ENCODE measurements at regions not wholly inside any gene's neighbourhood (a gene's known extent, or its start where the extent isn't known, plus 50 kb on each side); places are given as distances from the start of the nearest gene placed in this dataset.

GRCh38 chr11:111444040-111444439 is 65.0 kb upstream of the POU2AF1 start:
- Mint-ChIP-seq H3K4me3 (no peak overlapping the region), H3K27ac (no peak overlapping the region), H3K36me3 (ENCODE audit: low read depth) (no peaks in the 10 kb centered on the region), H3K27me3 (ENCODE audit: insufficient read depth) (peaks cover 2% of the 10 kb centered on the region; the same call in 1 of the 2 replicates), H3K4me1 (ENCODE audit: low read depth) (peaks cover 42% of the 10 kb centered on the region), H3K9me3 (no peaks in the 10 kb centered on the region)
- no peak for TF ChIP-seq CTCF (IDR thresholded peaks at IDR 0.05)
- no peak for DNase-seq

- H3K27ac Mint-ChIP-seq: no peak overlapping the region
- peaks cover 2% of the 10 kb centered on the region; the same call in 1 of the 2 replicates for H3K27me3 Mint-ChIP-seq (ENCODE audit: insufficient read depth)
- no peak overlapping the region for H3K4me3 Mint-ChIP-seq
- no peak for DNase-seq
- H3K36me3 Mint-ChIP-seq (ENCODE audit: low read depth): no peaks in the 10 kb centered on the region
- H3K9me3 Mint-ChIP-seq: no peaks in the 10 kb centered on the region
- no peak for TF ChIP-seq CTCF (IDR thresholded peaks at IDR 0.05)
- peaks cover 42% of the 10 kb centered on the region for H3K4me1 Mint-ChIP-seq (ENCODE audit: low read depth)
These were observed 64.6 kb upstream of the POU2AF1 start for GRCh38 chr11:111443640-111444039.

GRCh38 chr11:111443032-111443431 is 64.0 kb upstream of the POU2AF1 start:
- H3K36me3 Mint-ChIP-seq (ENCODE audit: low read depth): no peaks in the 10 kb centered on the region
- H3K27me3 Mint-ChIP-seq (ENCODE audit: insufficient read depth): peaks cover 4% of the 10 kb centered on the region; the same call in 1 of the 2 replicates
- H3K9me3 Mint-ChIP-seq: no peaks in the 10 kb centered on the region
- peaks cover 42% of the 10 kb centered on the region for H3K4me1 Mint-ChIP-seq (ENCODE audit: low read depth)
- no peak for TF ChIP-seq CTCF (IDR thresholded peaks at IDR 0.05)
- H3K4me3 Mint-ChIP-seq: no peak overlapping the region
- no peak for DNase-seq
- H3K27ac Mint-ChIP-seq: no peak overlapping the region

GRCh38 chr11:111441443-111441842 is 62.4 kb upstream of the POU2AF1 start:
- peak; percentile 83 for DNase-seq
- Mint-ChIP-seq H3K4me1 (ENCODE audit: low read depth) (peaks cover 42% of the 10 kb centered on the region), H3K9me3 (no peaks in the 10 kb centered on the region), H3K27ac (peak overlapping the region; percentile 62), H3K36me3 (ENCODE audit: low read depth) (no peaks in the 10 kb centered on the region), H3K27me3 (ENCODE audit: insufficient read depth) (peaks cover 10% of the 10 kb centered on the region), H3K4me3 (peak overlapping the region; percentile 61)
- TF ChIP-seq CTCF (IDR thresholded peaks at IDR 0.05): no peak

- TF ChIP-seq CTCF (IDR thresholded peaks at IDR 0.05): no peak
- DNase-seq: no peak
- peaks cover 33% of the 10 kb centered on the region for H3K4me1 Mint-ChIP-seq (ENCODE audit: low read depth)
These were observed 61.5 kb upstream of the POU2AF1 start for GRCh38 chr11:111440416-111441205.

More at GRCh38 chr11:111440416-111441205, 61.5 kb upstream of the POU2AF1 start:
- Mint-ChIP-seq H3K4me3 (peak overlapping the region; percentile 61; the same call in 1 of the 2 replicates), H3K27ac (no peak overlapping the region), H3K27me3 (ENCODE audit: insufficient read depth) (peaks cover 10% of the 10 kb centered on the region), H3K36me3 (ENCODE audit: low read depth) (no peaks in the 10 kb centered on the region), H3K9me3 (no peaks in the 10 kb centered on the region)

All from HFFc6 (cell line).